NB4 (cell line): ENCODE measurements at regions not wholly inside any gene's neighbourhood (a gene's known extent, or its start where the extent isn't known, plus 50 kb on each side); places are given as distances from the start of the nearest gene placed in this dataset.

Source experiments
- DNase-seq: peaks from one replicate; pipeline ENCODE4 v3.0.0; 2010; ENCODE audit warnings: low read depth
- H3K4me3 ChIP-seq: one replicate; pipeline ENCODE4 v1.5.1; 2011; ENCODE audit warnings: mild to moderate bottlenecking, low read depth, low read length, moderate library complexity
- MYC ChIP-seq: IDR thresholded peaks from 2 replicates; pipeline ENCODE4 v1.6.1; 2011; ENCODE audit warnings: low read depth, low read length
- POLR2A ChIP-seq: IDR thresholded peaks from 2 replicates; pipeline ENCODE4 v1.6.1; 2011; ENCODE audit warnings: mild to moderate bottlenecking; ENCODE audit not compliant: insufficient read length; ENCODE audit errors: extremely low read depth
- TF ChIP-seq, protein P1 (sequence below): IDR thresholded peaks from one replicate; pipeline ENCODE4 v1.5.1; 2012; ENCODE audit warnings: low read depth, low read length
- TF ChIP-seq, protein P2 (sequence below): IDR thresholded peaks from 2 replicates; pipeline ENCODE4 v1.6.1; 2011; ENCODE audit warnings: low read depth, low read length

DNA sequence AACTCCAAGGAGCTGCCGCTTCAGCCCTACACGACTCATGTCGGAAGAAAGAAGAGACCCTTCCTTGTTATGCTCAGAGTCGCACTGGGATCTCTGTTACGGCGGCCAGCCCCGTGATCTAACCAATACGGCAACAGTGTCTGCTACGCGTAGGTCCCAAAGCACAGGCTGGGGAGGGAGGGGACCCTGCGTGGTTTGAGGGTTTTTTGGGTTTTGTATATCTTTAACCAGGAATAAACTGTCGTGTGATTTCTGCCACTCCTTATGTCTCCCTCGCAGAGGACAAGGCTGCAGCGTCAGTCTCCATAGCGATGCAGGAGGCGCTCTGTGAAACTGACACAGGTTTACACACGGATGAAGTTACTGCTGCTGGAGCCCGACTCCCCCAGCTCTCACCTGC is 60.0 kb upstream of the DIO3 start:
- TF ChIP-seq, protein P1, sequence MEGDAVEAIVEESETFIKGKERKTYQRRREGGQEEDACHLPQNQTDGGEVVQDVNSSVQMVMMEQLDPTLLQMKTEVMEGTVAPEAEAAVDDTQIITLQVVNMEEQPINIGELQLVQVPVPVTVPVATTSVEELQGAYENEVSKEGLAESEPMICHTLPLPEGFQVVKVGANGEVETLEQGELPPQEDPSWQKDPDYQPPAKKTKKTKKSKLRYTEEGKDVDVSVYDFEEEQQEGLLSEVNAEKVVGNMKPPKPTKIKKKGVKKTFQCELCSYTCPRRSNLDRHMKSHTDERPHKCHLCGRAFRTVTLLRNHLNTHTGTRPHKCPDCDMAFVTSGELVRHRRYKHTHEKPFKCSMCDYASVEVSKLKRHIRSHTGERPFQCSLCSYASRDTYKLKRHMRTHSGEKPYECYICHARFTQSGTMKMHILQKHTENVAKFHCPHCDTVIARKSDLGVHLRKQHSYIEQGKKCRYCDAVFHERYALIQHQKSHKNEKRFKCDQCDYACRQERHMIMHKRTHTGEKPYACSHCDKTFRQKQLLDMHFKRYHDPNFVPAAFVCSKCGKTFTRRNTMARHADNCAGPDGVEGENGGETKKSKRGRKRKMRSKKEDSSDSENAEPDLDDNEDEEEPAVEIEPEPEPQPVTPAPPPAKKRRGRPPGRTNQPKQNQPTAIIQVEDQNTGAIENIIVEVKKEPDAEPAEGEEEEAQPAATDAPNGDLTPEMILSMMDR: no peak
- TF ChIP-seq POLR2A (no peak), MYC (no peak)
- TF ChIP-seq, protein P2, sequence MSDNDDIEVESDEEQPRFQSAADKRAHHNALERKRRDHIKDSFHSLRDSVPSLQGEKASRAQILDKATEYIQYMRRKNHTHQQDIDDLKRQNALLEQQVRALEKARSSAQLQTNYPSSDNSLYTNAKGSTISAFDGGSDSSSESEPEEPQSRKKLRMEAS: no peak
- H3K4me3 ChIP-seq: no peak overlapping the region
- DNase-seq: no peak

DNA sequence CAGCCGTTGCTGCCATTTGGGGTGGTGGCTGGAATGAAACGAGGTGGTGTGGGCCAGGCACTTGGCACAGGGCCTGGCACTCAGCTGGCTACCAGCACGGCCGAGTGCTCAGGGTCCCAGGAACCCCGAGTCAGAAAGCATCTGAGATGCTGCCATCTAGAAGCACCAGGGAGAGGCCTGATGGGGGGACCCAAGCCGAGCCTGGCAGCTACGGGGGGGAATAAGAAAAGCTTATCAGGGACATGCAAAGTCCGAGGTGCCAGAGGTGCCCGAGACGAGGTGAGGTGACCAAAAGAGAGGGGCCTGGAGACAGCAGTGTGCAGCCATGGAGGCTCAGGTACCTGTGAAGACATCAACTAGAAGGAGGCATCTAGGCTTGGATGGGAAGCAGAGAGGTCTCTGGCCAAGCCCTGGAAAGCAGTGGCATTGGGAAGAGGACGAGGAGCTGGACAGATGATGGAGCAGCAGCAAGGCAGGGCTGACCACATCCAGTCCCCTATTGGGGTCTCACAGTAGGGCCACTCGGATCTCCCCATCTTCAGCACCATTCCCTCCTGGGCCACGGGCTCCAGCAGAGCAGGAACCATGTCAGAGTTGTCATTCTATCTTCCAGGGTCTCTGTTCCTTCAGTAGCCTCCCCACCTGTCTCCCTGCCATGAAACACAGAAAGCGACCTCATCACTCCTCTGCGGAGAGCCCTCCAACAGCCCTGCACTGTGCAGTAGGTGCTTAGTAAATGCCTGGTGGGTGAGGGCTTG is 59.3 kb upstream of the DIO3 start:
- DNase-seq: no peak
- no peak overlapping the region for H3K4me3 ChIP-seq
- TF ChIP-seq, protein P2: no peak
- TF ChIP-seq, protein P1: no peak
- TF ChIP-seq MYC (no peak), POLR2A (no peak)

DNA sequence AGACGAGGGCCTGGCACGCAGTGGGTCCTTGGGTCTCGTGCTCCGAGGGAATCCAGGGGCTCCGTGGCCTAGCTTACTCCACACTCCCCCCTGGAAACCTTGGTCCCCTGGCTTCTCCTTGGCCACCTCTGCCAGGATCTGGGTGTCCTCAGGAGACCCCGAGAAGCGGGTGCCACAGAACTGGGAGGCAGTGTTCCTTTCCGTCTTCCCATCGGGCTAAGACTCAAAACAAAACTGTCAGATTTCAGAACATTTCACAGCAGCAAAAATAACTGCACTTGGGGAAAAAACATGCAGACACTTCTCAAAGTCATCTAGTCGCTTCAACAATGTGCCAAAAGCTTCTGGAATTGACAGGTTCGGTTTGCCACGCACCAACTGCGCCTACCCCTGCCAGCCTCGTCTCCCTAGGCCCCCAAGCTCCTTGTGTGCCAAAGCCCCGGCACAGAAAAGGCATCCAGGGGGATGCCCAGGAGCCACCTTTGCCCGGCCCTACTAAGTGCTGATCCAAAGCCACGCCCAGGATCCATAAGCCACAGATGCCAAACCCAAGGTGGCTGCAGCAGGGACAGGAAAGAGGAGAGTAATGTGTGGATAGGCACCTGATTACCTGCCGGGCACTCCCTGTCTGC is 58.4 kb upstream of the DIO3 start:
- H3K4me3 ChIP-seq: no peak overlapping the region
- no peak for DNase-seq
- TF ChIP-seq MYC (no peak), POLR2A (no peak)
- TF ChIP-seq, protein P2: no peak
- TF ChIP-seq, protein P1: no peak

DNA sequence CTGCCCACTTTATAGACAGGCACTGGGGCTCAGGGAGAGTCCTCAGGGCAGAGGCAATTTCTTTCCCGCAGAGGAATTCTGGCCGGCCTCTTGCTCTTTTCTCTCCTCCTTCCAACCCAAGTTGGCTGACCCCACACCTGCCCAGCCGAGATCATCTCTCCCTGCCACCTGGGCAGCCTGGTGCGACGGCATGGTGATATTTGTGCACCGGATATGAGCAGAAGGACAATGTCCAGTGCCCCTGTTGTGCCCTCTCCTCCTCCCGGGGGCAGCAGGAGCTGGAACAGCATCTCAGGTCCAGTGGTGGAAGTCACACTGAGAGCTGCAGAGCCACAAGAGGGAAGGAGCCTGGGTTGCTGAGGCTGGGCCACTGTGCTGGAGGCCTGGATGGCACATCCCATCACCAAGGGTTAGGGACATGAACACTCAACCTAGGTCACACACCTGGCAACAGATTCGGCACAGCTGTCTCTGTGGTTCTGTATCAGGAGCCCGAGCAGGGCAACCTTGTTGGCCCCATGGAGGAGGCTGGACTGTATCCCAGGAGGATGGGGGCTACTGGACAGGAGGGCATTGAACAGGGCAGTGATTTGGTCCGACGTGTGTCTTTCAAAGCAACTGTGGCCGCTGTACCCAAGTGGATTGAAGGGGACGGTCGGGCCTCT is 57.7 kb upstream of the DIO3 start:
- TF ChIP-seq, protein P2: no peak
- TF ChIP-seq MYC (no peak), POLR2A (no peak)
- TF ChIP-seq, protein P1: no peak
- DNase-seq: no peak
- no peak overlapping the region for H3K4me3 ChIP-seq

DNA sequence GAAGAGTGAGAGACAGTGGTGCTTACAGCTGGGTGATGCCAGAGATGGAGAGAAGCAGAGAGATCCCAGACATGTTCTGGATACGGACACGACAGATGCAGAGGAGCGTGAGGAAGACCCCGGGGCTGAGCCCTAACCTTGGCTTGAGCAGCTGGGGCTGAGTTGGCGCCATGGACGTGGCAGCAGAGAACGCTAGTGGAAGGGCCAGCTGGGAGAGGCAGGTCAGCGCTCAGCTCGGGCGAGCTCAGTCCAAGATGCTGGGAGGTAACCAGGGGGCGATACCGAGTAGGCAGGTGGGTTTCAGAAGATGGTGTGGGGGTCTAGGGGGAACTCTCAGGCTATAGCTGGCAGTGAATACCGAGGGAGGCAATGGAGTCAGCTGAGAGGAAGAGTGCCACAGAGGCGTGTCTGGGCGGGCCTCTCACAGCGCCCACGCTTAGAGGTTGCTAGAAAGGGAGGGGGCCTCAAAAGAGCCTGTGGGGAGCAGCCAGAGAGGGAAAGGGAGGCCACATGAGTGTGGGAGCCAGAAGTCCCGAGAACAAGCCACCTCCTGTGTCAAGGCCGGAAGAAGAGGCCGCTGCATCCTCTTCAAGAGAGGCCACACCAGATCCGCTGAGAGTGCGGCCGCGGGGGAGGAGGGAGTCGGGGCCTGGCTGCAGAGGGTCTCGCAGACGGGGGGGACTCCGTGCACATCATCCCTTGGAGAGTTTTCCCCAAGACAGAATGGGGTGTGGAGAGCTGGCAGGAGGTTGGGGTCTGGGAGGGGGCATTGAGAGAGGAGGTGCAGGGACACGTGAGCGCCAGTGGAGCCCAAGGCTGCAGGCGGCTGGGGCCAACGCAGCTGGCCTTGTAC is 57.0 kb upstream of the DIO3 start:
- DNase-seq: peak; percentile 20
- TF ChIP-seq, protein P2: no peak
- TF ChIP-seq, protein P1: no peak
- no peak for TF ChIP-seq POLR2A
- TF ChIP-seq MYC: no peak
- no peak overlapping the region for H3K4me3 ChIP-seq
